AG08396 (cell line): ENCODE measurements at regions not wholly inside any gene's neighbourhood (a gene's known extent, or its start where the extent isn't known, plus 50 kb on each side); places are given as distances from the start of the nearest gene placed in this dataset.

Experiments used
- DNase-seq: peaks from one replicate; pipeline ENCODE4 v3.0.0; 2012; ENCODE audit warnings: low spot score, mixed read lengths

DNA sequence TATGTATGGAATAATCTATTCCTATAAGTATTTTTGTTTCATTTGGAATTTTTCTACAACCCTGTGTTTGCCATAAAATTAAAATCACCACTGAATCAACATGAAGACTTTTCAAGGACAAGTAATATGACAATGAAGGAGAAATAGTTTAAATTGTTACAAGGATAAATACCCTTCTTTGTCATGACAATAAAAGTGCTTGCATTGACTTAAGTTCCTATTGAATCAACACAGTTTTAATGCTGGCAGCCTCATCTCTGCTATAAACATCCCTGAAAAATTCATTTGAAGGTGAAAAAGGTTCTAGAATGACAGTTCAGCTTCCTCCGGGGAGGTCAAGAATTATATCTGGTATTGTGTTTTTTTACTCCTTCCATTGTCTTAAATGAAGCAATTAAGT lies 1105.1 kb upstream of the CDH9 start:
- no peak for DNase-seq

DNA sequence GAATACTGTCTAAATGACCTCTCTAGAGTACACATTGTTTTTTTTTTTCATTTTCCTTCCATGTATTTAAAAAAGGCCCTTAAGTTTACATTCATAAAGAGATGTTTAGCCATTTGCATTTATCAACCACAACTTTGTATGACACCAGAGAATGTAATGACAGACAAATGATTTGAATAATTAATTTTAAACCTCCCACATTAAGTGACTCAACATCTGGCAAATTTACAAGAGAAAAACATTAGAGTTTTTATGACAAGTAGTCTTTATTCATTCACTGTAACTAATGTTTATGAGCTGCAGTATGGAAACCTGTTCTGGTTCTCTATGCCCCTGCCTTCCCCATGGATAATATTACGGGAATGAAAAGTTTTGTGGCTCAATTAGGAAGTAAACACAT lies 1093.8 kb upstream of the CDH9 start:
- no peak for DNase-seq

DNA sequence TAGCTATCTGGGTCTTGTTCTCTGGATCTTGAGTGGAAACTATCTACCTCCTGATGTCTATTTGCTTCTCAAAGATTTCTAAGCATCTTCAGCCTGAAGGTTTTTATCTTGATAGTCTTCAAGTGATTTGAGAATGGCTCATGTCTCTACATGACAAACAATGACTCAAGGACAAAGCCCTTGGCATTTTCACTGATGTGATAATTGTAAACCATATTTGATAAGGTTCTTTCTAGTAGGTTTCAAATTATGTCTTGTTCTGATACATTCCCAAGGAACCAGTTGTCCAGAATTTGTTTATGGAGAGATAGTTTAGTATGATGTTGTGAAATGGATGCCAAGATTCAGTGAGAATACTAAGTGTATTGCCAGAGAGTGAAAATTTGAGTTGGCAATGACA lies 1079.3 kb upstream of the CDH9 start:
- DNase-seq = no peak

DNA sequence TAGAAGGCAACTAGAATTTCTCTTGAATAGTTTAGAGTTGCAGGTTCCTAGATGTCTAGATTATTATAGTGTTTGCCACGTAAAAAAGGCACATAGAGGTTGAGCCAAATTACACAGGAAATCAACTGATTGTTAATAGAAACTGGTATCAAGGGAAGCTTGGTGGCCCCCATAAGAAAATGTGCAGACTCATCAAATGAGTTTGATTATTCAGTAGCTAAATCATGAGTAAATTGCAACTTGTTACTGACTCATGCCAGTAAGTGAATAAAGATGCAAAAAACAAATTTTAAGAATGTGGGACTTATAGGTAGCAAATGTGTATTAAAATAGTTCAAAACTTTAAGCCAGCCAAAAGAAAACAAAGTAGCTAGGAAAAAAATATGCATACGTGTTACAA lies 1078.9 kb upstream of the CDH9 start:
- DNase-seq = no peak

DNA sequence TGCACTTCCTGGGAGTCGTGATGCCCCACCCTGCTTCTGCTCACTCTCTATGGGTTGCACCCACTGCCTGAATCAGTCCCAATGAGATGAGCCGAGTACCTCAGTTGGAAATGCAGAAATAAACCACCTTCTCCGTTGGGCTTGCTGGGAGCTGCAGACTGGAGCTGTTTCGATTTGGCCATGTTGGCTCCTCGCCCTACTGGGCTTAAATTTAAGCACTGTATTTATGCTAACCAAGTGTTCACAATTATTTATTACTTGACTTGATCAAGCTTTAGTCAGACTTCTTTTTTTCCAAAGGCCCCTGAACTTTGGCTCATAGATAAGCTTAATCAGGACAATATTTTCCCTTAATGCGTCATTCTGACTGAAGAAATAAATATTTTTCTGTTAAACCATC lies 1072.4 kb upstream of the CDH9 start:
- DNase-seq = no peak

DNA sequence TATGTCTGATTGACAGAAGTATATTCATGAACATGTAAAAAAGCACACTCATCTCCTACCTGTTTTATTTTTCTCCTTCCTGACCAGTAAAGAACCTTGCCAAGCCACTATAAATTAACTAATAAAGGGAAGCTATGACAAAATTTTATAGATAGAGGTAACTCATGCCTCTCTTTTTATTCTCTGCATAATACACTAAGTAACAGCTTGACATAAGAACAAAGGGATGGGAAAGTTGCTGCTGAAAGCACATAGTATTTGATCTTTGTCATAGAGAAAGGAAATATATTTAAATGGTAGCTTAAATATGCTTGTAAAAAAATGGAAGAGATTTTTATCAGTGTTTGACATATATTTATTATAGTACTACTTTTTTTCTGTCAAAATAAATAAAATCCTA lies 1065.7 kb upstream of the CDH9 start:
- no peak for DNase-seq

DNA sequence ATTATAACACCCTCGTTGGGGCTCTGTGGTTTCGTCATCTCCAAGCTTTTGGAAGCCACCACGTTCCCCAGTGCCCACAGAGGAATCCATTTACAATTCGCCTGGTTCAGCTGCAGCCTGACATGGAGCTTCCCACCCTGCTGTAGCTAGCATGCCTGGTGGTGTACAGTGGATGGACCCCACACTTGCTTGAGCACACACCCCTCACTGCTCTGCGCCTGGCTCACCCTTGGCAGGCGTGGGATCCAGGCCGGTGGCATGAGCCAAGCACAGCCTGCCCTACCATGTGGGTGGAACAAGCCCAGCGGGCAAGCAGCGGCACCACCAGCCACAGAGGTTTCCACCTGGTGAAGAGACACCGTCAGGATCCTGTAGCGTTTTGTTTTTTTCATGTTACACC lies 1045.7 kb upstream of the CDH9 start:
- DNase-seq = no peak

DNA sequence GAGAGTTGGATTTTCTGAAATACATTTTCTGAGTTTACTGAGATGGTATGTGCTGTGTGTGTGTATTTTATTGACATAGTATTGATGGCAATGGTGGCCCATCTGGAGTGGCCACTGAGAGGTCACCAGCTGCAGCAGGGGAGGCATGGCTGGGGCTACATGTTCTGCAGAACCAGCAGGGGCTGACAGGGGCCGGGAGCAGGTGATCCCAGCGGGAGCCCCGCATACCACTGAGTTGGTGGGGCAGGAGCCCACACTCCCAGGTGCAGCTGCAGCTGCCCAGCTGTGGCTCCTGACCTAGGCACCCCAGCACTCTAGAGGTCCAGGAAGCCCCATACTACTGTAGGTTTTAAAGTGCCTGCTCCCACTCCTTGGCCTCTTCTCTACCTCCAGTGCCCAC lies 1044.2 kb upstream of the CDH9 start:
- no peak for DNase-seq

DNA sequence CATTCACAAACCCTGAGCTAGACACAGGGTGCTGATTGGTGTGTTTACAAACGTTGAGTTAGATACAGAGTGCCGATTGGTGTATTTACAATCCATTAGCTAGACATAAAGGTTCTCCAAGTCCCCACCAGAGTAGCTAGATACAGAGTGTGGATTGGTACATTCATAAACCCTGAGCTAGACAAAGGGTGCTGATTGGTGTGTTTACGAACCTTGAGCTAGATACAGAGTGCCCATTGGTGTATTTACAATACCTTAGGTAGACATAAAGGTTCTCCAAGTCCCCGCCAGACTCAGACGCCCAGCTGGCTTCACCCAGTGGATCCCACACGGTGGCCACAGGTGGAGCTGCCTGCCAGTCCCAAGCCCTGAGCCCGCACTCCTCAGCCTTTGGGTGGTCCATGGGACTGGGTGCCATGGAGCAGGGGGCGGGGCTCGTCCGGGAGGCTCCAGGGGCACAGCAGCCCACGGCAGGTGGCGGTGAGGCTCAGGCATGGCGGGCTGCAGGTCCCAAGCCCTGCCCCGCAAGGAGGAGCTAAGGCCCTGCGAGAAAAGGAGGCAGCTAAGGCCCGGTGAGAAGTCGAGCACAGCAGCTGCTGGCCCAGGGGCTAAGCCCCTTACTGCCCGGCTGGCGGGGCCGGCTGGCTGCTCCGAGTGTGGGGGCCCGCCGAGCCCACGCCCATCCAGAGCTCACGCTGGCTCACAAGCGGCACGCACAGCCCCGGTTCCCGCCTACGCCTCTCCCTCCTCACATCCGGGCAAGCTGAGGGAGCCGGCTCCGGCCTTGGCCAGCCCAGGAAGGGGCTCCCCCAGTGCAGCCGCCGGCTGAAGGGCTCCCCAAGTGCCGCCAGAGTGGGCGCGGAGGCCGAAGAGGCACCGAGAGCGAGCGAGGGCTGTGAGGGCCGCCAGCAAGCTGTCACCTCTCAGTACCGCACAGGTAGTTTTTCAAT lies 1039.2 kb upstream of the CDH9 start:
- no peak for DNase-seq

DNA sequence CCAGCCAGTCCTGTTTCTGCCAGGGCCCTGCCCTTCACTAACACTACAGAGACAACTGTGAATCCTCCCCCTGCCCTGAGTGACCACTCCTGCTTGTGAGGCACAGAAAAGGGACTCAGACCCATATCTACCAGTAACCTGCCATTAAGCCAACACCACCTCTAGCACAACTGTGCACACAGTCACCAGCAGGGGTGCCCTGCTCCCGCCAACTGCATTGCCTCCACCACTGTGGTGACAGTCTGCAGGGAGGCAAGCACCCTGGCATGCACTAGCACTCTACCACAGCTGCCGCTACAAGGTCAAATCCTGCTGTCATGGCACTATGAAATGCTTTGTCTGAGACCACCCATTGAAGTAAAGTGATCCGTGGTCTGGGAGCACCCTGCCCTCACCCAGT lies 1028.5 kb upstream of the CDH9 start:
- no peak for DNase-seq

DNA sequence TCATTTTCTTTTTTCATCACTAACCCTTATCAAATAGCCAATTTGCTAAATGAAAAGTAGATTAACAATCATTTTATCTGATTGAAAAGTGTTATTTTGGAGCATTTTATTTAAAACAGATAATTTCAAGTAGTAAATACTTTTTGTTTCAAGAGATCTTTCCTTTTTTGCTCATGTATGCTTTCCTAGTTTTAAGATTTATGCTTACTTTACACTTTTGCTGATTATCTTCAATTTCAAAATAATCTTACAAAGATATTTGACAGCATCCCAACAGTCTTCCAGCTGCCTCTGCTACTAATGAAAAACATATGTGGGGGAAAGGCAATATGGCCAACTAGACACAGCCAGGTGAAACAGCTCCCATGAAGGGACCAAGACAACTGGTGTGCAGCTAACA lies 1027.3 kb upstream of the CDH9 start:
- DNase-seq = no peak

DNA sequence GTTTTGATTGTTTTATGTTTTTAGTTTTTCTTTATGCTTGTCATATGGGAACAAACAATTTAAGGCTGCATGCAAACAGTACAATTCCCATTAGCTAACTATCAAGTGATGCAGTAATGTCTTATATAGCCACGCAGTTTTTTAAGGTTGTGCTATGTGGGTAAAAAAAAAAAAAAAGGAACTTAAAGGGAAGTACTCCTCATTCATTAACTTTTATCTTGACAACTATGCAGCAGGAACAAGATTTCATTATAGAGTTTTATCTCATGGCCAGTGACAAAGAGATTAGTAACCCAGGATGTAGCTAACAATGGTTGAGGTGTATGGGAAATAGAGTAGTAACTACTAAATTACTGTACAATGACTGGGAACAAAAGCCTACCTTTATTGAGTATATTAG lies 1008.2 kb upstream of the CDH9 start:
- no peak for DNase-seq

DNA sequence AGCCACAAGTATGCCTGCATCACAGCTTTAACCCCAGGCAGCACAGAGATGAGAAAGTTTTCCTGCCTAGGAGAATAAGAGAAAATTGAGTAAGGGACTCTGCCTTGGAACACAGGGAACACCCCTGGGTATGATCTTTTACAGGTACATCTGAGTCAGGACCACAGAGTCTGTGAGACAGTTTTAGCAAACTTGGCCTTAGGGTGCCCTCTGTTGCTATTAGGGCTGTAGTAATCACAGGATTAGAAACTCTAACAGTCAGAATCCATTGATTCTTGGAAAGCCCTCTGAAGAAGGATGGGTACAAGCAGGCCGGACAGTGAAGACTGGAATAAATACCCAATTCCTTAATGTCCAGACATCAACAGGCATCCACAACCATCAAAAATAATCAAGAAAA lies 989.5 kb upstream of the CDH9 start:
- no peak for DNase-seq

DNA sequence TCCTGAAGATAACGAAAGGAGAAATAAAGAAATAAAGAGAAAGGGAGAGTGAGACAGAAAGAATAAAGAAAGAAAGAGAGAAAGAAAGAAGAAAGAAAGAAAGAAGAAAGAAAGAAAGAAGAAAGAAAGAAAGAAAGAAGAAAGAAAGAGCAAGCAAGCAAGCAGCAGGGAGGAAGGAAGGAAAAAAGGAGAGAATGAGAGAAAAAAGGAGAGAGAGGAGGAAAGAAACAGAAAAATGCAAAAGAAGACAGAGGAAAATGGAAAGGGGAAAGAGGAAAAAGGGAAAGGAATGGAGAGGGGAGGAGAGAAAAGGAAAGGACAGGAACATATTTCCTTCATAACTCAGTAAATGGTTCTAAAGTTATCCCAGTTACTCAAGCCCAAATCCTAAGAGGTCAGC lies 978.8 kb upstream of the CDH9 start:
- no peak for DNase-seq

DNA sequence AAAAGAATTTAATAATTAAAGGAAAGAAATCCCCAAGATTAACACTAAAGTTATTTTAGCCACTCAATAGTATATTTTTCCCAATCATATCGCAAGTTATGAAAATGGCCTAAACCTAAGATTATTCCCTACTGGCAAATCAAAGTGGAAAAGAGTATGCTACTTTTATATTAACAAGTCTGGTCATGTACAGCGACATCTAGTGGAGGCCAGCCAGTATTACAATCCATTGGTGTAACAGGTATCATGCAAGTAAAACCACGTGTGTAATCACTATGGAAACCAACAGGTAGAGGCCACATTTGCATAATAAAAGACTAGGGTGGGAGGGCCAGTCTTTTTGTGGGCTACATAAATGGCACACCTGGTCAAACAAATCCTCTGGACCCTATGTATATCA lies 976.4 kb upstream of the CDH9 start:
- no peak for DNase-seq

DNA sequence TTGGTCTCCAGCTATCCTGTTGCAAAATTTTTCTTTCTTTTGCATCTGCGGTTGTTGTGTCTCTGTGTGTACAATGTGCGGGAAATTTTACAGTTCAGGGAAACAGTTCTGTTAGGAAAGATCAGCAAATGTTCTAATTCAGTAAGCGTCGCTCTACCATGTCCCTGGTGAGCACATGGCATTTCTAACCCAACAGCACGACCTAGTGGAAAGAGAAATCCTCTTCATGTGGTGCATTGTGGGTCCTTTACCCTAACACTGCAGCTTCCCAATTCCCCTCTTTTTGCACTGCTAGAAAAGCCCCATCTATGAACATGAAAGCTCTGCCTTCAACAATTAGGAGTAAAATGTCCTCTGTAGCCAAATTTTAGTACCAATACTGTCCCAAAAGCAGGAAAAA lies 974.2 kb upstream of the CDH9 start:
- no peak for DNase-seq

DNA sequence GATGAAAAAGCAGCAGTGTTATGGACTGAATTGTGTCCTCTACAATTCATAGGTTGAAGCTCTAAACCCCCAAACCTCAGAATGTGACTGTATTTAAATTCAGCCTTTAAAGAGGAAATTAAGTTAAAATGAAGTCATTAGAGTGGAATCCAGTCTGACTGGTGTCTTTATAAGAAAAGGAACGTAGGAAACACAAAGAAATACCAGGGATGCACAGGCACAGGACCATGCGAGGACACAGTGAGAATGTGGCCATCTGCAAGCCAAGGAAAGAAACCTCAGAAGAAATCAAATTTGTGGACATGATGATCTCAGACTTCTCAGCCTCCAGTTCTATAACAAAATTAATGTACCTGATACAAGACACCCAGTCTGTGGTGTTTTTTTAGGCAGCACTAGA lies 971.2 kb upstream of the CDH9 start:
- DNase-seq = no peak

DNA sequence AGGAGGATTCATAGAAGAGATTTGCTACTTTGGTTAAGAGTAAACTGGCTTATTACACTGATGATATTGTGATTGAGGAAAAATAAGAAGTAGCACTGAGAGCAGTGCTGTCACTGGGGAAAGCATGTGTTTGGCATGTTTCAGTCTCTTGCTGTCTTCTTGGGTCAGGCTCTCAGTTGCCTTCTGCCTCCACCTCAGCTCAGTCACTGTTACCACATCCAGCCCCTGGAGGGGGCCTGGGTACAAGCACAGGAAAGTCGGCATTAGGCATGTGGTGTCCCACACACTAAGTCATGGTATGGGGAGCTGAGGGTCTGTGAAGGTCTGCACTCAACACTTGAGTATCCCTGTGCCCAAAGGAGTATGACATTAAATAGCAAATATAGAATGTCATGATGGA lies 958.3 kb upstream of the CDH9 start:
- DNase-seq = no peak

DNA sequence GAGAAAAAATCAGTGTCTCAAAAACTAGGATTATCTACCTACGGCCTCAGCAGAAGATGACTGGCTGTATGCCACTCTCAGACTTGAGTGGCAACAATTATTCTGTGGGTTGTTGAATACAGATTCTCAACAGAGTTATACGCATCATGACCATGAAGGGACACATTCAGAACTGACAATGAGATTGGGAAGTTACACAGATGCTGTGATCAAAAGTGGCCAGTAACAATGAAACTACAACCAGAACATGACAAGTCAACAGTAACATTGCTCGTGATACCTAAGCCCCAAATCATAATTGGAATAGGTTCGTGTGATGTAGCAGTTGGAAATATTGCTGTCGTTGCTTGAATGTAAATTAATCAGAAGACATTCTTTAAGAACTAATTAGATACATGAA lies 957.5 kb upstream of the CDH9 start:
- no peak for DNase-seq

DNA sequence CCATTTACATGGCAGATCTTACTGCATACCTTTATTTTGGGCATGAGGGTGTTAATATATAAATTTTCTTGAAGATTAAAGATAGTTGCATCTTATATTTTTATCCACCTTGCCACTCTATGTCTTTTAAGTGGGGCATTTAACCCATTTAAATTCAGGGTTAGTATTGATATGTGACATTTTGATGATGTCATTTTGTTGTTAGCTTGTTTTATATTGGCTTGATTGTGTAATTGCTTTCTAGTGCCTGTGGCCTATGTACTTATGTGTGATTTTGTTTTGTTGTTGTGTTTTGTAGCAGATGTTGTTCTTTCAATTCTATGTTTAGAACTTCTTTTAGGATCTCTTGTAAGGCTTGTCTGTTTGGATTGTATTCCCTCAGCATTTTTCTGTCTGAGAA lies 939.9 kb upstream of the CDH9 start:
- no peak for DNase-seq

DNA sequence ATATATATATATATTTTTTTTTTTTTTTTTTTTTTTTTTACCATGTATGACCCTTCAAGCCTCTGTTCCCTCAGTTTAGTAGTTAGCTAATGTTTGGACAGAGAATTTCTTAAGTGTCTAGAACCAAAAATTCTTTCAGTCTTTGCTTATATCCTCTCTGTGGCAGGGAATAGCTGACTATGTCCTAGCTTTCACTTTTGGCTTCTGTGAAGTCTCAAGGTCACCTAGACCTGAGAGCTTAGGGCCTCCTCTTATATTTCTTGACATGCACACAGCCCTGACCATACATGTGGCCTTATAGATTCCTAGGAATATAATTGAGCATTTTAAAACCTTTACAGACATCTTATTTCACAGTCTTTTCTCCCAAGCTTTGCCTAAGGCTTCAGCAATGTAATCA lies 930.8 kb upstream of the CDH9 start:
- no peak for DNase-seq

DNA sequence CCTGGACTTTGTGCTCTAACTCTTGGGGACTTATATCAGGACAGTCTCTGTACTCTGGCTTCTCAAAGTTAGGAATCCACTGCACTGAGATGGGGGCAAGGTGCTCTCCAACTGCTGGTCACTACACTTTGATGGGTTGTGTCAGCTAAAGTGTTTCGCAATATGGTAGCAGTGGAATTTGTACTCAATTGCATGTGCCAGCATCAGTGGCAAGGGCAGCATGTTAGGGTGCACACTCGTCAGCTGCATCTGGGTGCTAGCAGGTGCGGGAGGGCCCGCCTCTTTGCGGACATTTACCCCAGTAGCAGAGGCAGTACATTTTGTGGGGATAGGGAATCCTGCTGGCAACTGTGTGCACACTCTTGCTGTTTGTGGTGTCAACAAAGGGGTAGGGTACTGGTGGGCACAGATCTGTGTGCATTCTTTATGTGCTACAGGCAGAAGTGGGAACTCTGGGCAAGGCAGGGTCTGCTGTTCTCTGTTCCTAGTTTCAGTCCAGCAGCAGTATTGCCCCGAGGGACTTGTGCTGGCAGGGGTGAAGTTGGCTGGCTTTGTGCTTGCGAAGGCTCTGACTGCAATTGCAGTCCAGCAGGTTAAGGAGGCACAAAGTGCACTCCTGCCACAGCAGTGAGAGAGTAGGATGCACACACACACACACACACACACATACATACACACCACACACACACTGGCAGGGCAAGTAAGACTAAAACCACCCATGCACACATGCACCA lies 924.8 kb upstream of the CDH9 start:
- no peak for DNase-seq

DNA sequence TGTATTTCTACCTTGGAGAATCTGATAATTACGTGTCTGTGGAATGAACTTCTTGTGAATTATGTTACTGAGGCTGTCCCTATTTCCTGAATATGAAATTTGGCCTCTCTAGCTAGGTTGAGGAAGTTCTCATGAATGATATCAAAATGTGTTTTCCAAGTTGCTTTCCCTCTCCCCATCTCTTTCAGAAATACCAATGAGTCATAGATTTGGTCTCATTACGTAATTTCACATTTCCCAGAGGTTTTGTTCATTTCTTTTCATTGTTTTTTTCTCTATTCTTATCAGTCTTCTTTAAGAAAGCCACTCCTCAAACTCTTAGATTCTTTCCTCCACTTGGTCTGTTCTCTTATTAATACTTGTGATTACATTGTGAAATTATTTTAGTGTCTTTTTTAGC lies 923.8 kb upstream of the CDH9 start:
- no peak for DNase-seq

DNA sequence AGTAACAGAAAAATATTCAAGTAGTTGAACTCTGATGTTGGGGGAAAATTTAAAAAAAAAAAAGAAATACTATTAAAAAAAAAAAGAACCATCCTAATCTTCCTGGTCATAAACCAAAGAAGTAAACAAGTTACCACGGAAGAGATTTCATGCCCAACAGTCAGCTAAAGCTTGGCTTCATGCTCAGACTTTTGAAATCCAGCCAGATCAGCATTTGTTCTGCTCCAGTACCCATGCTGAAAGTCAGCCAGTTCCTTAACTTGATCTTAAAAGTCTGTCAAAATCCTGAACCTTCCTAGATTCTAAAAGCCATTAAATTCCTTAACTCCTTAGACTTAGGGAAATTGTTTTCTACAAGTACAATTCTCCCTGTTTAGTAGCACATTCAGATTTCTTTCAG lies 908.7 kb upstream of the CDH9 start:
- no peak for DNase-seq
